Liver (tissue), 3 donors: ENCODE measurements at regions not wholly inside any gene's neighbourhood (a gene's known extent, or its start where the extent isn't known, plus 50 kb on each side); places are given as distances from the start of the nearest gene placed in this dataset.

Experiments
- JUND ChIP-seq, 2 donors: IDR thresholded peaks; 2 replicates each; pipeline ENCODE4 v1.6.1; 2016; ENCODE audit warnings: antibody characterized with exemption in 2 of 2
- RXRA ChIP-seq, 2 donors: IDR thresholded peaks; 2 replicates each; pipeline ENCODE4 v1.6.1; 2017 to 2018; ENCODE audit warnings: antibody characterized with exemption in 2 of 2, mild to moderate bottlenecking in 1 of 2
- TF ChIP-seq, protein P1 (sequence below): fragments of 150-350 bp; IDR thresholded peaks from 2 replicates; pipeline ENCODE4 v1.5.1; 2017; ENCODE audit warnings: improper control_type of control experiment, low read depth, low read length; ENCODE audit not compliant: missing input control
- donor health status: healthy.
- donor health status: healthy.

DNA sequence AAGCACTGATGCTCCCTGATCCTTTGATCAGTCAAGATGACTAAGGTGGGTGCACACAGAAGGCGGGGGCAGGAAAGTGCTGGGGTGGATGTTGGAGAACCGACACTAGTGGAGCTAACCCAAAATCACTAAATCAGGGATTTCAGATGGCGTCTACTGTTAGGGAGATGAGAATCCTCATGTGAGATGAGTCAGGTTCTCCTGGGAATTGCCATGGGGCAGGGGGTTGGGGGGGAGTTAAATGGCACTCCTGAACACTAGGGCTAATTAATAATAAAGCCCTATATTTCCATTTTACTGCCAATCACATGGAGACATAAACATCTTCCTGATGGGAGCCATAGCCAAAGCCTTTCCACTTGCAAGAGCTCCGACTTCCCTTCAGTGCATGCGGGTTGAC, 804.1 kb downstream of the KCNJ18 start:
- TF ChIP-seq RXRA (IDR thresholded peaks at IDR 0.05), result no peak
- TF ChIP-seq, protein P1, sequence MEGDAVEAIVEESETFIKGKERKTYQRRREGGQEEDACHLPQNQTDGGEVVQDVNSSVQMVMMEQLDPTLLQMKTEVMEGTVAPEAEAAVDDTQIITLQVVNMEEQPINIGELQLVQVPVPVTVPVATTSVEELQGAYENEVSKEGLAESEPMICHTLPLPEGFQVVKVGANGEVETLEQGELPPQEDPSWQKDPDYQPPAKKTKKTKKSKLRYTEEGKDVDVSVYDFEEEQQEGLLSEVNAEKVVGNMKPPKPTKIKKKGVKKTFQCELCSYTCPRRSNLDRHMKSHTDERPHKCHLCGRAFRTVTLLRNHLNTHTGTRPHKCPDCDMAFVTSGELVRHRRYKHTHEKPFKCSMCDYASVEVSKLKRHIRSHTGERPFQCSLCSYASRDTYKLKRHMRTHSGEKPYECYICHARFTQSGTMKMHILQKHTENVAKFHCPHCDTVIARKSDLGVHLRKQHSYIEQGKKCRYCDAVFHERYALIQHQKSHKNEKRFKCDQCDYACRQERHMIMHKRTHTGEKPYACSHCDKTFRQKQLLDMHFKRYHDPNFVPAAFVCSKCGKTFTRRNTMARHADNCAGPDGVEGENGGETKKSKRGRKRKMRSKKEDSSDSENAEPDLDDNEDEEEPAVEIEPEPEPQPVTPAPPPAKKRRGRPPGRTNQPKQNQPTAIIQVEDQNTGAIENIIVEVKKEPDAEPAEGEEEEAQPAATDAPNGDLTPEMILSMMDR, result no peak
- TF ChIP-seq JUND (IDR thresholded peaks at IDR 0.05), result no peak
